Hepatocyte (in vitro differentiated cells): ENCODE measurements at regions not wholly inside any gene's neighbourhood (a gene's known extent, or its start where the extent isn't known, plus 50 kb on each side); places are given as distances from the start of the nearest gene placed in this dataset.

Source experiments
- DNase-seq: peaks from one replicate; pipeline ENCODE4 v3.0.0-alpha.2; 2016; ENCODE audit warnings: low spot score
- H2AFZ ChIP-seq: fragments of 200-600 bp; sonication (generic); 2 replicates; pipeline ENCODE4 v1.6.0; 2016; ENCODE audit warnings: antibody characterized with exemption, mild to moderate bottlenecking
- H3K27ac ChIP-seq: fragments of 200-600 bp; sonication (generic); 2 replicates; pipeline ENCODE4 v1.5.1; 2016; ENCODE audit warnings: mild to moderate bottlenecking
- H3K27me3 ChIP-seq: fragments of 200-600 bp; sonication (generic); 2 replicates; pipeline ENCODE4 v1.6.1; 2016
- H3K36me3 ChIP-seq: fragments of 200-600 bp; sonication (generic); replicated peaks from 2 replicates; pipeline ENCODE4 v1.5.1; 2016; ENCODE audit warnings: low read depth; ENCODE audit not compliant: insufficient read depth
- H3K4me1 ChIP-seq: fragments of 200-600 bp; sonication (generic); 2 replicates; pipeline ENCODE4 v1.5.1; 2016; ENCODE audit warnings: mild to moderate bottlenecking, moderate library complexity; ENCODE audit not compliant: insufficient read depth
- H3K4me2 ChIP-seq: fragments of 200-600 bp; sonication (generic); 2 replicates; pipeline ENCODE4 v1.6.0; 2016
- H3K4me3 ChIP-seq: fragments of 200-600 bp; sonication (generic); 2 replicates; pipeline ENCODE4 v1.5.1; 2016; ENCODE audit warnings: mild to moderate bottlenecking
- H3K79me2 ChIP-seq: fragments of 200-600 bp; sonication (generic); 2 replicates; pipeline ENCODE4 v1.6.0; 2017; ENCODE audit warnings: mild to moderate bottlenecking
- H3K9me2 ChIP-seq: fragments of 200-600 bp; sonication (generic); replicated peaks from 2 replicates; pipeline ENCODE4 v1.6.0; 2017; ENCODE audit warnings: mild to moderate bottlenecking; ENCODE audit not compliant: insufficient read depth
- H3K9me3 ChIP-seq: fragments of 200-600 bp; sonication (generic); 2 replicates; pipeline ENCODE4 v1.5.1; 2016; ENCODE audit warnings: low read depth, mild to moderate bottlenecking
- H4K20me1 ChIP-seq: fragments of 200-600 bp; sonication (generic); 2 replicates; pipeline ENCODE4 v1.6.0; 2016; ENCODE audit warnings: mild to moderate bottlenecking; ENCODE audit not compliant: insufficient read depth, poor library complexity, severe bottlenecking
- CTCF ChIP-seq: fragments of 200-600 bp; sonication (generic); IDR thresholded peaks from 2 replicates; pipeline ENCODE4 v1.5.1; 2016; ENCODE audit warnings: antibody characterized with exemption, mild to moderate bottlenecking; ENCODE audit not compliant: poor library complexity
- EZH2 ChIP-seq: fragments of 200-600 bp; sonication (generic); IDR thresholded peaks from 2 replicates; pipeline ENCODE4 v1.6.1; 2016; ENCODE audit warnings: antibody characterized with exemption, mild to moderate bottlenecking, borderline replicate concordance
- EZH2phosphoT487 ChIP-seq: fragments of 200-600 bp; sonication (generic); IDR thresholded peaks from one replicate; pipeline ENCODE4 v1.6.1; 2018; ENCODE audit warnings: antibody characterized with exemption, mild to moderate bottlenecking, low read depth, moderate library complexity; ENCODE audit not compliant: unreplicated experiment, severe bottlenecking
- WGBS: methylation state at CpG from one replicate; pipeline ENCODE4 v1.1.6; 2016; ENCODE audit warnings: low lambda C conversion rate; ENCODE audit errors: missing lambda C conversion rate; 5-methylcytosine and 5-hydroxymethylcytosine counted together

GRCh38 chr3:56860351-56860750 is 58.6 kb upstream of the ARHGEF3 start:
- DNase-seq: no peak
- no peak overlapping the region for H3K27ac ChIP-seq
- H3K79me2 ChIP-seq: no peaks in the 10 kb centered on the region
- H3K4me3 ChIP-seq: no peak overlapping the region
- H2AFZ ChIP-seq: no peak overlapping the region
- H3K36me3 ChIP-seq: no peaks in the 10 kb centered on the region
- peaks cover 19% of the 10 kb centered on the region for H3K4me1 ChIP-seq
- no peak overlapping the region for H3K4me2 ChIP-seq
- H3K9me3 ChIP-seq: no peaks in the 10 kb centered on the region
- no peaks in the 10 kb centered on the region for H4K20me1 ChIP-seq
- H3K27me3 ChIP-seq: no peaks in the 10 kb centered on the region
- TF ChIP-seq EZH2 (no peak), CTCF (no peak)
- no peaks in the 10 kb centered on the region for H3K9me2 ChIP-seq

GRCh38 chr3:56858331-56858730 is 56.6 kb upstream of the ARHGEF3 start:
- Histone ChIP-seq H3K4me3 (no peak overlapping the region), H2AFZ (no peak overlapping the region), H3K36me3 (no peaks in the 10 kb centered on the region), H3K9me3 (no peaks in the 10 kb centered on the region), H3K79me2 (no peaks in the 10 kb centered on the region), H3K27me3 (no peaks in the 10 kb centered on the region), H3K9me2 (no peaks in the 10 kb centered on the region), H3K4me2 (no peak overlapping the region), H4K20me1 (no peaks in the 10 kb centered on the region), H3K4me1 (peaks cover 19% of the 10 kb centered on the region), H3K27ac (no peak overlapping the region)
- TF ChIP-seq CTCF (no peak), EZH2 (no peak), EZH2phosphoT487 (no peak)
- no peak for DNase-seq
- WGBS: 75% methylated on average over 1 of the region's 1 CpG

GRCh38 chr3:56857178-56857577 is 55.4 kb upstream of the ARHGEF3 start:
- no peak overlapping the region for H2AFZ ChIP-seq
- H4K20me1 ChIP-seq: no peaks in the 10 kb centered on the region
- no peak overlapping the region for H3K4me3 ChIP-seq
- no peaks in the 10 kb centered on the region for H3K79me2 ChIP-seq
- no peak for DNase-seq
- no peak overlapping the region for H3K4me2 ChIP-seq
- H3K27ac ChIP-seq: no peak overlapping the region
- no peaks in the 10 kb centered on the region for H3K9me2 ChIP-seq
- H3K4me1 ChIP-seq: peaks cover 13% of the 10 kb centered on the region
- H3K36me3 ChIP-seq: no peaks in the 10 kb centered on the region
- no peaks in the 10 kb centered on the region for H3K27me3 ChIP-seq
- H3K9me3 ChIP-seq: no peaks in the 10 kb centered on the region
- TF ChIP-seq EZH2 (no peak), EZH2phosphoT487 (no peak), CTCF (no peak)
- 70% methylated on average over 4 of the region's 4 CpGs for WGBS

- Histone ChIP-seq H3K27me3 (no peaks in the 10 kb centered on the region), H3K9me2 (no peaks in the 10 kb centered on the region), H3K4me3 (no peak overlapping the region), H3K4me2 (no peak overlapping the region), H3K36me3 (no peaks in the 10 kb centered on the region), H2AFZ (no peak overlapping the region), H4K20me1 (no peaks in the 10 kb centered on the region), H3K79me2 (no peaks in the 10 kb centered on the region), H3K4me1 (peaks cover 11% of the 10 kb centered on the region), H3K9me3 (no peaks in the 10 kb centered on the region), H3K27ac (peak overlapping the region; percentile 46)
- DNase-seq: no peak
- no peak for TF ChIP-seq EZH2phosphoT487
- TF ChIP-seq CTCF: no peak
- no peak for TF ChIP-seq EZH2
Observed at GRCh38 chr3:56856752-56857151, 55.0 kb upstream of the ARHGEF3 start.
